Uterus (tissue), 3 donors: ENCODE measurements at regions not wholly inside any gene's neighbourhood (a gene's known extent, or its start where the extent isn't known, plus 50 kb on each side); places are given as distances from the start of the nearest gene placed in this dataset.

Experiments used
- DNase-seq, 2 donors: peaks; one replicate each; pipeline ENCODE4 v3.0.0-alpha.2; 2019 to 2020
- H3K27ac ChIP-seq, 2 donors: fragments of 200-600 bp; sonication (generic); 1 replicate in 1 of 2; 2 replicates in 1 of 2; pipeline ENCODE4 v1.5.1; 2016 to 2018
- H3K27me3 ChIP-seq, 2 donors: fragments of 200-600 bp; sonication (generic); one replicate each; pipeline ENCODE4 v1.5.1; 2018 to 2019; ENCODE audit warnings: control low read depth in 1 of 2
- H3K36me3 ChIP-seq, 2 donors: fragments of 200-600 bp; sonication (generic); one replicate each; pipeline ENCODE4 v1.5.1; 2019; ENCODE audit warnings: control low read depth in 1 of 2
- H3K4me1 ChIP-seq, 2 donors: fragments of 200-600 bp; sonication (generic); one replicate each; pipeline ENCODE4 v1.5.1; 2018 to 2019; ENCODE audit warnings: control low read depth in 1 of 2
- H3K4me3 ChIP-seq, 2 donors: fragments of 200-600 bp; sonication (generic); 1 replicate in 1 of 2; 2 replicates in 1 of 2; pipeline ENCODE4 v1.5.1; 2018 to 2019; ENCODE audit warnings: mild to moderate bottlenecking in 1 of 2
- H3K9me3 ChIP-seq, 2 donors: fragments of 200-600 bp; sonication (generic); one replicate each; pipeline ENCODE4 v1.5.1; 2019; ENCODE audit warnings: control low read depth in 1 of 2
- POLR2A ChIP-seq, 2 donors: fragments of 450-650 bp; IDR thresholded peaks; one replicate each; pipeline ENCODE4 v1.6.1; 2016; ENCODE audit warnings: antibody characterized with exemption in 2 of 2, mild to moderate bottlenecking in 1 of 2, moderate library complexity in 1 of 2
- intact Hi-C: fragments of 100-400 bp; cut with DNase I; formaldehyde crosslinking; loops from one replicate; pipeline ENCODE4 v1.15.1; 2023; ENCODE audit warnings: low total_unique reads
- TF ChIP-seq, protein P1 (sequence below), 4 experiments: fragments of 200-600 bp in 2 of 4; fragments of 450-650 bp in 2 of 4; sonication (generic) in 2 of 4; IDR thresholded peaks; one replicate each; pipeline ENCODE4 v1.5.1; 2016 to 2019; ENCODE audit warnings: antibody characterized with exemption in 4 of 4, mild to moderate bottlenecking in 2 of 4, moderate library complexity in 1 of 4
- donor health status: DM: yes; HTN: yes; CAD: no.

DNA sequence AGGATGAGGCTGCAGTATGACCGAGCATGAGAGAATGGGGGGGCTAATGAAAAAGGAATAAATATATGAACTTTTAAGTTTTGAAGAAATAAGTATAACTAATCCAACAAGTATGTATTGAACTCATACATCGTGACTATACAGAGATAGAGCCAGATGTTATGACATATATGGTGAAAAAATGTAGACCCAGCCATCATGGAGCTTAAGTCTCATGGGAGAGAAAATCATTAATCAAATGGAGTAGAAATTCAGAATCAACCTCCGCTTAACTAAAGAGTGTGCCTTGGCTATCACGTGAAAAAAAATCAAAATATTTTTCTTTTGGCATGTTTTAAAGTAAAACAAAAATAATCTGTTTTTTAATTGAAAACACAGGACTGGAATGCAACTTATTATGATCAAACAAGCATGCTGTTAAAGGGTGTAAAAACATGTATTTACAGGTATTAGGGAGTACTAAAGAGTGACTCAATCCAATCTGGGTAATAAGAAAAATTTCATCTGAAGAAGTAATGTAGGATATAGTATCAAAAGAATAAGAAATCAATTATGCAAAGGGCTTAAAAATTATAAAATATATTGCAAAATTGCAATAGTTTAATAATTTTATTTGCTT is 868.5 kb upstream of the NUDT12 start:
- TF ChIP-seq, protein P1, sequence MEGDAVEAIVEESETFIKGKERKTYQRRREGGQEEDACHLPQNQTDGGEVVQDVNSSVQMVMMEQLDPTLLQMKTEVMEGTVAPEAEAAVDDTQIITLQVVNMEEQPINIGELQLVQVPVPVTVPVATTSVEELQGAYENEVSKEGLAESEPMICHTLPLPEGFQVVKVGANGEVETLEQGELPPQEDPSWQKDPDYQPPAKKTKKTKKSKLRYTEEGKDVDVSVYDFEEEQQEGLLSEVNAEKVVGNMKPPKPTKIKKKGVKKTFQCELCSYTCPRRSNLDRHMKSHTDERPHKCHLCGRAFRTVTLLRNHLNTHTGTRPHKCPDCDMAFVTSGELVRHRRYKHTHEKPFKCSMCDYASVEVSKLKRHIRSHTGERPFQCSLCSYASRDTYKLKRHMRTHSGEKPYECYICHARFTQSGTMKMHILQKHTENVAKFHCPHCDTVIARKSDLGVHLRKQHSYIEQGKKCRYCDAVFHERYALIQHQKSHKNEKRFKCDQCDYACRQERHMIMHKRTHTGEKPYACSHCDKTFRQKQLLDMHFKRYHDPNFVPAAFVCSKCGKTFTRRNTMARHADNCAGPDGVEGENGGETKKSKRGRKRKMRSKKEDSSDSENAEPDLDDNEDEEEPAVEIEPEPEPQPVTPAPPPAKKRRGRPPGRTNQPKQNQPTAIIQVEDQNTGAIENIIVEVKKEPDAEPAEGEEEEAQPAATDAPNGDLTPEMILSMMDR (IDR thresholded peaks at IDR 0.05), result no peak
- TF ChIP-seq POLR2A (IDR thresholded peaks at IDR 0.05), result no peak
- no peak overlapping the region for H3K27ac ChIP-seq
- H3K36me3 ChIP-seq, result no peaks in the 10 kb centered on the region
- intact Hi-C loops, result no loop called here
- no peak for DNase-seq
- no peaks in the 10 kb centered on the region for H3K27me3 ChIP-seq
- H3K4me1 ChIP-seq, result no peaks in the 10 kb centered on the region
- no peak overlapping the region for H3K4me3 ChIP-seq
- H3K9me3 ChIP-seq, result no peaks in the 10 kb centered on the region

- Histone ChIP-seq H3K9me3 (no peaks in the 10 kb centered on the region), H3K27ac (no peak overlapping the region), H3K36me3 (no peaks in the 10 kb centered on the region), H3K27me3 (no peaks in the 10 kb centered on the region), H3K4me1 (no peaks in the 10 kb centered on the region), H3K4me3 (no peak overlapping the region)
- no peak for DNase-seq
- TF ChIP-seq, protein P1 (IDR thresholded peaks at IDR 0.05), result no peak
- TF ChIP-seq POLR2A (IDR thresholded peaks at IDR 0.05), result no peak
- intact Hi-C loops, result no loop called here
Observed at GRCh38 chr5:104429911-104430310, 867.3 kb upstream of the NUDT12 start.

DNA sequence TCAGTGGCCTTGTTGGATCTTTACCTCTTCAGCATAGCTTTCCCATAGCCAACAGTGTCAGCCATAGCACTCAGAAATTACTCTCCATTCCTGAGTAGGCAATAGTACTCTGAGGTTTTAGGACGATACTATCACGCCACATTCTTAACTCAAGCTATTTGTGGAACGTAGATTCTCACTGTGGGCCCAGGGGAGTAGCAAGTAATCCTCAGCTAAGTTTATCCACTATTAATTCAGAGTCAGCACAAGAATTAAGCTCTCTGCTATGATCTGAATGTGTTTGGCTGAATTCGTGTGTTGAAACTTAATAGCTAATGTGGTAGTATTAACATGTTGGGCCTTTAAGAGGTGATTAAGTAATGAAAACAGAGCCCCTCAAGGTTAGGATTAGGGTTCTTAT is 858.8 kb upstream of the NUDT12 start:
- H3K4me1 ChIP-seq, result no peaks in the 10 kb centered on the region
- no peak for DNase-seq
- H3K9me3 ChIP-seq, result no peaks in the 10 kb centered on the region
- H3K36me3 ChIP-seq, result no peaks in the 10 kb centered on the region
- TF ChIP-seq POLR2A (IDR thresholded peaks at IDR 0.05), result no peak
- TF ChIP-seq, protein P1 (IDR thresholded peaks at IDR 0.05), result no peak
- intact Hi-C loops, result no loop called here
- H3K4me3 ChIP-seq, result no peak overlapping the region
- H3K27me3 ChIP-seq, result no peaks in the 10 kb centered on the region
- H3K27ac ChIP-seq, result no peak overlapping the region

- Histone ChIP-seq H3K4me1 (no peaks in the 10 kb centered on the region), H3K9me3 (no peaks in the 10 kb centered on the region), H3K4me3 (no peak overlapping the region), H3K36me3 (no peaks in the 10 kb centered on the region), H3K27me3 (no peaks in the 10 kb centered on the region), H3K27ac (no peak overlapping the region)
- intact Hi-C loops, result no loop called here
- DNase-seq, result no peak
- TF ChIP-seq POLR2A (IDR thresholded peaks at IDR 0.05), result no peak
Observed at GRCh38 chr5:104418056-104418455, 855.5 kb upstream of the NUDT12 start.

- TF ChIP-seq, protein P1 (IDR thresholded peaks at IDR 0.05), result no peak
- no peak for TF ChIP-seq POLR2A (IDR thresholded peaks at IDR 0.05)
- no peaks in the 10 kb centered on the region for H3K4me1 ChIP-seq
- DNase-seq, result no peak
- no peak overlapping the region for H3K4me3 ChIP-seq
- intact Hi-C loops, result no loop called here
- no peak overlapping the region for H3K27ac ChIP-seq
- H3K27me3 ChIP-seq, result no peaks in the 10 kb centered on the region
- H3K36me3 ChIP-seq, result no peaks in the 10 kb centered on the region
- H3K9me3 ChIP-seq, result no peaks in the 10 kb centered on the region
Observed at GRCh38 chr5:104412649-104413240, 850.2 kb upstream of the NUDT12 start.
